Skeletal muscle satellite cell (primary cell): ENCODE measurements at regions not wholly inside any gene's neighbourhood (a gene's known extent, or its start where the extent isn't known, plus 50 kb on each side); places are given as distances from the start of the nearest gene placed in this dataset.

ENCODE experiments used
- H3K27me3 ChIP-seq: 2 replicates; pipeline ENCODE4 v1.7.0; 2013; ENCODE audit warnings: low read length; ENCODE audit not compliant: control insufficient read depth, insufficient read depth
- H3K36me3 ChIP-seq: 2 replicates; pipeline ENCODE4 v1.7.0; 2013; ENCODE audit warnings: mild to moderate bottlenecking, control low read depth, low read length; ENCODE audit not compliant: insufficient read depth
- H3K4me1 ChIP-seq: 2 replicates; pipeline ENCODE4 v1.7.0; 2013; ENCODE audit warnings: low read length; ENCODE audit not compliant: control insufficient read depth, insufficient read depth
- H3K4me2 ChIP-seq: 2 replicates; pipeline ENCODE4 v1.7.0; 2013; ENCODE audit warnings: mild to moderate bottlenecking, low read length
- H3K4me3 ChIP-seq: 2 replicates; pipeline ENCODE4 v1.7.0; 2013; ENCODE audit warnings: low read length
- H3K9ac ChIP-seq: 2 replicates; pipeline ENCODE4 v1.7.0; 2013; ENCODE audit warnings: mild to moderate bottlenecking, low read depth, low read length, moderate library complexity
- H3K9me3 ChIP-seq: replicated peaks from 2 replicates; pipeline ENCODE4 v1.7.0; 2013; ENCODE audit warnings: mild to moderate bottlenecking, control low read depth, low read length

GRCh38 chr18:75790796-75791195, 363.3 kb upstream of the SMIM21 start:
- H3K9me3 ChIP-seq, result no peaks in the 10 kb centered on the region
- H3K36me3 ChIP-seq, result no peaks in the 10 kb centered on the region
- H3K4me3 ChIP-seq, result no peak overlapping the region
- H3K27me3 ChIP-seq, result no peaks in the 10 kb centered on the region
- H3K4me1 ChIP-seq, result no peaks in the 10 kb centered on the region
- H3K4me2 ChIP-seq, result no peak overlapping the region
- no peak overlapping the region for H3K9ac ChIP-seq

GRCh38 chr18:75790111-75790510, 362.6 kb upstream of the SMIM21 start:
- Histone ChIP-seq H3K36me3 (no peaks in the 10 kb centered on the region), H3K27me3 (no peaks in the 10 kb centered on the region), H3K9me3 (no peaks in the 10 kb centered on the region), H3K4me3 (no peak overlapping the region), H3K4me2 (no peak overlapping the region), H3K4me1 (no peaks in the 10 kb centered on the region), H3K9ac (no peak overlapping the region)

- H3K4me2 ChIP-seq, result no peak overlapping the region
- H3K4me3 ChIP-seq, result no peak overlapping the region
- no peaks in the 10 kb centered on the region for H3K27me3 ChIP-seq
- H3K9ac ChIP-seq, result no peak overlapping the region
- no peaks in the 10 kb centered on the region for H3K9me3 ChIP-seq
- H3K4me1 ChIP-seq, result peaks cover 7% of the 10 kb centered on the region
- no peaks in the 10 kb centered on the region for H3K36me3 ChIP-seq
Observed at GRCh38 chr18:75785834-75786233, 358.3 kb upstream of the SMIM21 start.

- peaks cover 7% of the 10 kb centered on the region for H3K4me1 ChIP-seq
- H3K36me3 ChIP-seq, result no peaks in the 10 kb centered on the region
- no peak overlapping the region for H3K9ac ChIP-seq
Observed at GRCh38 chr18:75785206-75785605, 357.7 kb upstream of the SMIM21 start.

GRCh38 chr18:75784390-75784789, 356.9 kb upstream of the SMIM21 start:
- no peaks in the 10 kb centered on the region for H3K27me3 ChIP-seq
- peak overlapping the region; percentile 78 for H3K4me2 ChIP-seq
- peak overlapping the region; percentile 60 for H3K4me3 ChIP-seq
- H3K9ac ChIP-seq, result peak overlapping the region; percentile 58
- H3K9me3 ChIP-seq, result no peaks in the 10 kb centered on the region
- no peaks in the 10 kb centered on the region for H3K36me3 ChIP-seq
- H3K4me1 ChIP-seq, result peaks cover 7% of the 10 kb centered on the region

More at GRCh38 chr18:75785206-75785605, 357.7 kb upstream of the SMIM21 start:
- H3K4me2 ChIP-seq, result no peak overlapping the region
- H3K4me3 ChIP-seq, result no peak overlapping the region
- no peaks in the 10 kb centered on the region for H3K9me3 ChIP-seq
- no peaks in the 10 kb centered on the region for H3K27me3 ChIP-seq

- Histone ChIP-seq H3K9me3 (no peaks in the 10 kb centered on the region), H3K4me1 (peaks cover 7% of the 10 kb centered on the region), H3K9ac (peak overlapping the region; percentile 58), H3K4me2 (peak overlapping the region; percentile 78), H3K27me3 (no peaks in the 10 kb centered on the region), H3K36me3 (no peaks in the 10 kb centered on the region), H3K4me3 (no peak overlapping the region)
Observed at GRCh38 chr18:75783566-75784281, 356.2 kb upstream of the SMIM21 start.

- Histone ChIP-seq H3K27me3 (no peaks in the 10 kb centered on the region), H3K36me3 (no peaks in the 10 kb centered on the region), H3K4me1 (peaks cover 7% of the 10 kb centered on the region), H3K9ac (no peak overlapping the region), H3K4me2 (no peak overlapping the region), H3K4me3 (no peak overlapping the region), H3K9me3 (no peaks in the 10 kb centered on the region)
Observed at GRCh38 chr18:75782826-75783225, 355.3 kb upstream of the SMIM21 start.

GRCh38 chr18:75782204-75782603, 354.7 kb upstream of the SMIM21 start:
- Histone ChIP-seq H3K9ac (no peak overlapping the region), H3K27me3 (no peaks in the 10 kb centered on the region), H3K36me3 (no peaks in the 10 kb centered on the region), H3K4me3 (no peak overlapping the region), H3K4me2 (no peak overlapping the region), H3K9me3 (no peaks in the 10 kb centered on the region), H3K4me1 (peaks cover 7% of the 10 kb centered on the region)

GRCh38 chr18:75779910-75780309, 352.4 kb upstream of the SMIM21 start:
- Histone ChIP-seq H3K36me3 (no peaks in the 10 kb centered on the region), H3K4me1 (peaks cover 14% of the 10 kb centered on the region), H3K27me3 (no peaks in the 10 kb centered on the region), H3K9me3 (no peaks in the 10 kb centered on the region), H3K4me3 (no peak overlapping the region), H3K9ac (no peak overlapping the region), H3K4me2 (no peak overlapping the region)

- H3K9ac ChIP-seq, result no peak overlapping the region
- H3K27me3 ChIP-seq, result no peaks in the 10 kb centered on the region
- H3K9me3 ChIP-seq, result no peaks in the 10 kb centered on the region
- no peak overlapping the region for H3K4me3 ChIP-seq
- no peaks in the 10 kb centered on the region for H3K36me3 ChIP-seq
- peaks cover 15% of the 10 kb centered on the region for H3K4me1 ChIP-seq
- no peak overlapping the region for H3K4me2 ChIP-seq
Observed at GRCh38 chr18:75779450-75779849, 351.9 kb upstream of the SMIM21 start.

GRCh38 chr18:75777630-75778029, 350.1 kb upstream of the SMIM21 start:
- Histone ChIP-seq H3K36me3 (no peaks in the 10 kb centered on the region), H3K9ac (no peak overlapping the region), H3K4me3 (no peak overlapping the region), H3K4me2 (no peak overlapping the region), H3K9me3 (no peaks in the 10 kb centered on the region), H3K27me3 (no peaks in the 10 kb centered on the region), H3K4me1 (peaks cover 8% of the 10 kb centered on the region)

GRCh38 chr18:75775121-75775520, 347.6 kb upstream of the SMIM21 start:
- H3K4me2 ChIP-seq, result no peak overlapping the region
- H3K4me3 ChIP-seq, result no peak overlapping the region
- H3K4me1 ChIP-seq, result peaks cover 8% of the 10 kb centered on the region
- no peaks in the 10 kb centered on the region for H3K9me3 ChIP-seq
- H3K9ac ChIP-seq, result no peak overlapping the region
- no peaks in the 10 kb centered on the region for H3K27me3 ChIP-seq
- H3K36me3 ChIP-seq, result no peaks in the 10 kb centered on the region
